Neural progenitor cell (in vitro differentiated cells): ENCODE measurements at regions not wholly inside any gene's neighbourhood (a gene's known extent, or its start where the extent isn't known, plus 50 kb on each side); places are given as distances from the start of the nearest gene placed in this dataset.

Source experiments
- DNase-seq: peaks from one replicate; pipeline ENCODE4 v3.0.0-alpha.2; 2016; ENCODE audit warnings: low spot score
- H2AFZ ChIP-seq: fragments of 200-600 bp; sonication (generic); replicated peaks from 2 replicates; pipeline ENCODE4 v1.6.1; 2016; ENCODE audit warnings: antibody characterized with exemption
- H3F3A ChIP-seq: fragments of 200-600 bp; sonication (generic); 2 replicates; pipeline ENCODE4 v1.6.1; 2016; ENCODE audit warnings: antibody characterized with exemption, low read depth
- H3K27ac ChIP-seq: fragments of 200-600 bp; sonication (generic); 2 replicates; pipeline ENCODE4 v1.5.1; 2016; ENCODE audit warnings: mild to moderate bottlenecking
- H3K27me3 ChIP-seq: fragments of 200-600 bp; sonication (generic); 2 replicates; pipeline ENCODE4 v1.6.1; 2016; ENCODE audit warnings: mild to moderate bottlenecking, moderate library complexity
- H3K36me3 ChIP-seq: fragments of 200-600 bp; sonication (generic); 2 replicates; pipeline ENCODE4 v1.5.1; 2016
- H3K4me1 ChIP-seq: fragments of 200-600 bp; sonication (generic); 2 replicates; pipeline ENCODE4 v1.6.1; 2016; ENCODE audit warnings: mixed run types
- H3K4me2 ChIP-seq: fragments of 200-600 bp; sonication (generic); 2 replicates; pipeline ENCODE4 v1.6.1; 2016
- H3K4me3 ChIP-seq: fragments of 200-600 bp; sonication (generic); 2 replicates; pipeline ENCODE4 v1.5.1; 2016
- H3K79me2 ChIP-seq: fragments of 200-600 bp; sonication (generic); 2 replicates; pipeline ENCODE4 v1.6.1; 2016; ENCODE audit warnings: low read depth
- H3K9ac ChIP-seq: fragments of 200-600 bp; sonication (generic); 2 replicates; pipeline ENCODE4 v1.6.1; 2016
- H3K9me3 ChIP-seq: fragments of 200-600 bp; sonication (generic); 2 replicates; pipeline ENCODE4 v1.5.1; 2016; ENCODE audit warnings: low read depth
- H4K20me1 ChIP-seq: fragments of 200-600 bp; sonication (generic); 2 replicates; pipeline ENCODE4 v1.6.1; 2016; ENCODE audit warnings: low read depth
- H3K27ac Mint-ChIP-seq: 3 replicates; pipeline ENCODE4 v1.8.0; 2021; ENCODE audit warnings: mixed read lengths
- H3K27me3 Mint-ChIP-seq: 2 replicates; pipeline ENCODE4 v1.8.0; 2022; ENCODE audit warnings: low read depth, mild to moderate bottlenecking, inconsistent platforms, moderate library complexity, mixed read lengths; ENCODE audit not compliant: insufficient read depth
- H3K36me3 Mint-ChIP-seq: 3 replicates; pipeline ENCODE4 v1.8.0; 2021; ENCODE audit warnings: mixed read lengths
- H3K4me1 Mint-ChIP-seq: 3 replicates; pipeline ENCODE4 v1.8.0; 2021; ENCODE audit warnings: mixed read lengths
- H3K4me3 Mint-ChIP-seq: 3 replicates; pipeline ENCODE4 v1.8.0; 2021; ENCODE audit warnings: mild to moderate bottlenecking, moderate library complexity, mixed read lengths
- H3K9me3 Mint-ChIP-seq: 3 replicates; pipeline ENCODE4 v1.8.0; 2020; ENCODE audit warnings: mixed read lengths
- EZH2 ChIP-seq: fragments of 200-600 bp; sonication (generic); IDR thresholded peaks from 2 replicates; pipeline ENCODE4 v1.6.1; 2017; ENCODE audit warnings: antibody characterized with exemption, mild to moderate bottlenecking, moderate library complexity
- EZH2phosphoT487 ChIP-seq: fragments of 200-600 bp; sonication (generic); IDR thresholded peaks from 2 replicates; pipeline ENCODE4 v1.6.1; 2017; ENCODE audit warnings: antibody characterized with exemption
- TF ChIP-seq, protein P1 (sequence below): fragments of 200-600 bp; sonication (generic); IDR thresholded peaks from 2 replicates; pipeline ENCODE4 v1.5.1; 2017; ENCODE audit warnings: antibody characterized with exemption, mild to moderate bottlenecking

DNA sequence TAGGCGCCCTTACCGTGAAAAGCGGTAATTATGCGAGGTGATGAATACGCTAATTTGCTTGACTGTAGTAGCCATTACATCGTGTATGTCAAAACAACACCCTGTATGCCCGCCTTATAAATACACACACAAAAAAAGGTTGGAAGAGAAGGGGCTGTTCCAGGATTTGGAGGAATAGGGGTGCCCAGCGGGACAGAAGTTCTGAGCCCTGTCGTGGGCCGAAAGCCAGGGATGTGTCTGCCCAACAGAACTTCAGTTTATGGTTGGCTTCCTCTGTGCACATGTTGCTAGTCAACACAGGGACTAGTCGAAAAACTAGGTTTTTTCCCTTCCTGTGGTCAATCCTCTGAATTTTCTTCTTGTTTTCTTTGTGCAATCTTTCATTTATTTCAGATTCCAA is 182.5 kb downstream of the ACKR3 start:
- H3K36me3 ChIP-seq: no peaks in the 10 kb centered on the region
- no peak overlapping the region for H3K4me3 ChIP-seq
- no peak overlapping the region for H2AFZ ChIP-seq
- no peaks in the 10 kb centered on the region for H3K27me3 ChIP-seq
- H3K27me3 Mint-ChIP-seq: peaks cover 2% of the 10 kb centered on the region
- no peaks in the 10 kb centered on the region for H3K79me2 ChIP-seq
- H3K36me3 Mint-ChIP-seq: no peaks in the 10 kb centered on the region
- DNase-seq: no peak
- H3K4me1 Mint-ChIP-seq: peaks cover 44% of the 10 kb centered on the region
- TF ChIP-seq EZH2 (no peak), EZH2phosphoT487 (no peak)
- TF ChIP-seq, protein P1, sequence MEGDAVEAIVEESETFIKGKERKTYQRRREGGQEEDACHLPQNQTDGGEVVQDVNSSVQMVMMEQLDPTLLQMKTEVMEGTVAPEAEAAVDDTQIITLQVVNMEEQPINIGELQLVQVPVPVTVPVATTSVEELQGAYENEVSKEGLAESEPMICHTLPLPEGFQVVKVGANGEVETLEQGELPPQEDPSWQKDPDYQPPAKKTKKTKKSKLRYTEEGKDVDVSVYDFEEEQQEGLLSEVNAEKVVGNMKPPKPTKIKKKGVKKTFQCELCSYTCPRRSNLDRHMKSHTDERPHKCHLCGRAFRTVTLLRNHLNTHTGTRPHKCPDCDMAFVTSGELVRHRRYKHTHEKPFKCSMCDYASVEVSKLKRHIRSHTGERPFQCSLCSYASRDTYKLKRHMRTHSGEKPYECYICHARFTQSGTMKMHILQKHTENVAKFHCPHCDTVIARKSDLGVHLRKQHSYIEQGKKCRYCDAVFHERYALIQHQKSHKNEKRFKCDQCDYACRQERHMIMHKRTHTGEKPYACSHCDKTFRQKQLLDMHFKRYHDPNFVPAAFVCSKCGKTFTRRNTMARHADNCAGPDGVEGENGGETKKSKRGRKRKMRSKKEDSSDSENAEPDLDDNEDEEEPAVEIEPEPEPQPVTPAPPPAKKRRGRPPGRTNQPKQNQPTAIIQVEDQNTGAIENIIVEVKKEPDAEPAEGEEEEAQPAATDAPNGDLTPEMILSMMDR: no peak
- no peak overlapping the region for H3K27ac Mint-ChIP-seq
- H3K9me3 Mint-ChIP-seq: no peaks in the 10 kb centered on the region
- H4K20me1 ChIP-seq: no peaks in the 10 kb centered on the region
- no peak overlapping the region for H3K4me2 ChIP-seq
- no peak overlapping the region for H3K27ac ChIP-seq
- no peak overlapping the region for H3K9ac ChIP-seq
- H3K4me1 ChIP-seq: peaks cover 38% of the 10 kb centered on the region
- peaks cover 9% of the 10 kb centered on the region for H3F3A ChIP-seq
- no peak overlapping the region for H3K4me3 Mint-ChIP-seq
- H3K9me3 ChIP-seq: no peaks in the 10 kb centered on the region

DNA sequence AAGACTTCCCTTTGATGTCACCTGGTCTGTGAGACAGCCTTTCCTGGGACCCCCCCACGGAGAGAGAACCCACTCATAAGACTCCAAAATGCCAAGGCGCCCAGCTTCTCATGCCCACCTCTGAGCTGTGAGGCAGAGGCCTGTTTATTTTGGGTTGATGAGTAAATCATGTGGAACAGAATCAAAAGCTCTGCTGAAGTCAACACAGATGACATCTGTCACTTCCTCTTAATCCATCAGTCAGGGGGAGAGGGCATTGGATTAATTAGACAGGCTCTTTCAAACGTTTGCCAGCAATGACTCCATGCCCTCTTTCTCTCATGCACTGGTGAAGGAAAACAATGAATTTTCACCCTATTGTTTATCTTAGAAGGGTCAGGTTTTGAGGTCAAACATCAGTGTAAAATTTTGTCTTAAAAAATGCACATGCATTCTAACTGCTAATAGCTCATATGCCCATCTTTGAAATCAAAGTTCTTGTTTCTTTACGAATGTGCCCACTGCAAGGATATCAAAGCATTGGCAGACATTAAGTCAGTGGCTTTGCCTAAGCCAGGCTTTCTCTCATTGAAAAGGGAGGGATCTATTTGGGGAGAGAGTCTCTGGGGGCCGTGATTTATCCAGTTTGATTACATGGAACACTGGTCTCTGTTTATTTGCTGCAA is 184.1 kb downstream of the ACKR3 start:
- Histone ChIP-seq H3K9ac (no peak overlapping the region), H3F3A (peaks cover 9% of the 10 kb centered on the region), H4K20me1 (no peaks in the 10 kb centered on the region), H3K27ac (no peak overlapping the region), H3K9me3 (no peaks in the 10 kb centered on the region), H3K4me3 (no peak overlapping the region), H2AFZ (no peak overlapping the region), H3K79me2 (no peaks in the 10 kb centered on the region), H3K4me1 (peaks cover 31% of the 10 kb centered on the region), H3K36me3 (no peaks in the 10 kb centered on the region), H3K4me2 (peak overlapping the region; percentile 57), H3K27me3 (no peaks in the 10 kb centered on the region)
- H3K4me3 Mint-ChIP-seq: no peak overlapping the region
- no peaks in the 10 kb centered on the region for H3K36me3 Mint-ChIP-seq
- peaks cover 38% of the 10 kb centered on the region for H3K4me1 Mint-ChIP-seq
- peaks cover 2% of the 10 kb centered on the region for H3K27me3 Mint-ChIP-seq
- TF ChIP-seq EZH2phosphoT487: no peak
- TF ChIP-seq EZH2: no peak
- TF ChIP-seq, protein P1: no peak
- H3K27ac Mint-ChIP-seq: peak overlapping the region; percentile 74
- DNase-seq: peak; percentile 45
- H3K9me3 Mint-ChIP-seq: no peaks in the 10 kb centered on the region

DNA sequence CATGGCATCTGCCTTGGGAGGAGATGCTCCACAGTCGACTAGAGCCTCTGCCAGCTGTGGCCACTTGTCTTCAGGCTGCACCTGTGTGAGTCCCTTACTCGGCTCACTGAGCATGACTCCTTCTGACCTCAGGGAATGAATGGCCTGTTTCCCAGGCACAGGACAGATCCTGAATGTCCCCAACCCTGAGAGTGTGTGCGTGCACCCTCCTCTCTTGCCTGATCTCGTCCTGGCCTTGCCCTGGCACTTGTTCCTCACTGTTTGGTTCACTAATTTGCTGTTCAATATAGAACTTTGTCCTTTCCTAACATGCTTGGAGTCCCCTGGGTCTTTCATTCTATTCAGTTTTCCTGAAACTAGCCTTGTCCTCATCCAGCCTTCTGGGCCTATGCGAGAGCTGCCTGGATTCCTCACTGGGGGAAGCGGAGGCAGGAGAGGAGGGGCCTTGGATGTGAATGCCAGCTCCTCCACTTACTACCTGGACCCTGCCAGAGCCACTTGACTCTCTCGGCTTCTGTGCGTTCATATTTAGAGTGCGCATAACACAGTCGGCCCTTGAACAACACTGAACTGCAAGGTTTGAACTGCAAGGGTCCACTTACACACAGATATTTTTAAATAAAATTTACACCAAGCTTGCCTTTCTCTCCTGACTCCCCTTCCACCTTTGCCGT is 184.8 kb downstream of the ACKR3 start:
- Mint-ChIP-seq H3K4me3 (no peak overlapping the region), H3K27ac (peak overlapping the region; percentile 74), H3K9me3 (no peaks in the 10 kb centered on the region), H3K27me3 (peaks cover 2% of the 10 kb centered on the region), H3K36me3 (no peaks in the 10 kb centered on the region), H3K4me1 (peaks cover 31% of the 10 kb centered on the region)
- H3K36me3 ChIP-seq: no peaks in the 10 kb centered on the region
- H4K20me1 ChIP-seq: no peaks in the 10 kb centered on the region
- peaks cover 9% of the 10 kb centered on the region for H3F3A ChIP-seq
- no peak for TF ChIP-seq EZH2
- TF ChIP-seq, protein P1: no peak
- TF ChIP-seq EZH2phosphoT487: no peak
- peak overlapping the region; percentile 58 for H3K27ac ChIP-seq
- peak; percentile 42 for DNase-seq
- H3K9ac ChIP-seq: no peak overlapping the region
- H3K9me3 ChIP-seq: no peaks in the 10 kb centered on the region
- no peaks in the 10 kb centered on the region for H3K79me2 ChIP-seq
- no peak overlapping the region for H2AFZ ChIP-seq
- peak overlapping the region; percentile 57 for H3K4me2 ChIP-seq
- H3K4me3 ChIP-seq: no peak overlapping the region
- no peaks in the 10 kb centered on the region for H3K27me3 ChIP-seq
- peaks cover 28% of the 10 kb centered on the region for H3K4me1 ChIP-seq
